GM18499 (cell line): ENCODE measurements at regions not wholly inside any gene's neighbourhood (a gene's known extent, or its start where the extent isn't known, plus 50 kb on each side); places are given as distances from the start of the nearest gene placed in this dataset.
"Not testable (repeated sequence)": the region's sequence is repeated elsewhere in the genome, so short reads cannot be mapped to it uniquely, and the experiment has no call there.

Experiments used
- ATAC-seq: cut with Tn5 transposase; IDR thresholded peaks from one replicate; pipeline ENCODE4 v1.9.1; 2021; ENCODE audit warnings: moderate number of reproducible peaks; ENCODE audit not compliant: insufficient read depth, unreplicated experiment

DNA sequence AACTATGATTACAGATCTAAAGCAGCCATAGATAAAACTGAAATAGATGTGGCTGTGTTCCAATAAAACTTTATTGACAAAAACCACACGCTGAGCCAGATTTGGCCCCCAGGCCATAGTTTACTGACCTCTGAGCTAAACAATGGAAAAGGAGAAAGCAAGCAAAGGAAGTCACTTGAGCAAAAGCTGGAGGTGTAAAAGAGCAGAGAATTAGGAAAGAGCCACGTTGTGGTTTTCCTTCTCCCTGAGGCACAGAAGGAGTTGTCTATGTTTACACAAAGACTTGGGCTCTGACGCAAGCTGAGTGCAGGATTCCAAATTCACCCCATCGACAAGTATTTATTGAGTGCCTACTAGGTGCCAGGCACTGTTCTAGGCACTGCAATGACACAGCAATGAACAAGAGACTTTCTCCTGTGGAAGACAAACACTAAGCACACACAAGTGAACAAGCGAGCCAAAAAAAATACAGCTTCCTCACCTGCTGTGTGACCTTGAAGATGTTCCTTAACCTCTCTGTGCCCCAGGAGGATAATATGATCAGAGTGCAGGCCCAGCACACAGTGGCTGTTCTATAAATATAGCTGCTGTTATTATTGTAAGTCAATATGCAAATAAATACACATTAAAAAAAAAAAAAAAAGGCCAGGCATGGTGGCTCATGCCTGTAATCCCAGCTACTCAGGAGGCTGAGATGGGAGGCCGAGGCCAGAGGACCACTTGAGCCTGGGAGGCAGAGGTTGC lies 75.4 kb upstream of the PTPN1 start:
- no peak for ATAC-seq

GRCh38 chr20:50435397-50436051 lies 74.7 kb upstream of the PTPN1 start:
- ATAC-seq = no peak

GRCh38 chr20:50436052-50436656 lies 74.0 kb upstream of the PTPN1 start:
- ATAC-seq = no peak

DNA sequence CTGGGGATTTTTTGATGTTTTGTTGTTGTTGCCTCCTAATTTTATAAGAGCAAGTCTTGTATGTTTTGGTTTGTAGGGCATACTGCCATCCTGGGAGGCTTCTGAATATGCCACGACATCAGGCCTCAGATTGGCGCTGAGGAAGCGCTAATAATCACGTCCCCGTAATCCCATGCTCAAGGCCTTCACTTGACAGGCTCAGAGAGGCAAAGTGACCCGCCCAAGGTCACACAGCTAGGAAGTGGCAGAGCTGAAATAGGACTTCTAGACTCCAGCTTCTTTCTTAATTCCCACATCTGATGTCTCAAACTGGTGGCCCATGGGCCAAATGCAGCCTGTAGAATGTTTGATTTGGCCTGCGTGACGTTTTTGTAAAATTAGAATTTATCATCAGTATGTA lies 73.5 kb upstream of the PTPN1 start:
- no peak for ATAC-seq

DNA sequence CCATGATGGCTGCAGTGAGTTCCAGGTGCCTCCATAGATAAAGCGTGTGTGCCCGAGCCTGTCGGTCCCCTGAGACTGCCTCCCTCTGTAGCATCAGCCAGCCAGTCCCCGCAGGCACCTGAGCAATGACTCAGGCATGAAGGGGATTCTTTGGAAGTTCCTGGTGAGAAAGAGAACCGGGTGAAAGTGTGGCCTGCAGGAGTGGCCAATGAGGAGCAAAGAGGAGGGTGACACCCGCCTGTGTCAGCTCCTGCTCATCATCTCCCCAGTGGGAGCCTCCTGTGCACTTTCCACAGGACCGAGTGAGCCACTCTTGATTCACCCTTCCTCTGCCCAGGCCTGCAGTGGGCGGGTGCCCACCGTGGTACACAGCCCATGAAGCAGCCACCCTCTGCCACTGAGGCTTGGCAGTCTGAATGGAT lies 71.2 kb upstream of the PTPN1 start:
- no peak for ATAC-seq

DNA sequence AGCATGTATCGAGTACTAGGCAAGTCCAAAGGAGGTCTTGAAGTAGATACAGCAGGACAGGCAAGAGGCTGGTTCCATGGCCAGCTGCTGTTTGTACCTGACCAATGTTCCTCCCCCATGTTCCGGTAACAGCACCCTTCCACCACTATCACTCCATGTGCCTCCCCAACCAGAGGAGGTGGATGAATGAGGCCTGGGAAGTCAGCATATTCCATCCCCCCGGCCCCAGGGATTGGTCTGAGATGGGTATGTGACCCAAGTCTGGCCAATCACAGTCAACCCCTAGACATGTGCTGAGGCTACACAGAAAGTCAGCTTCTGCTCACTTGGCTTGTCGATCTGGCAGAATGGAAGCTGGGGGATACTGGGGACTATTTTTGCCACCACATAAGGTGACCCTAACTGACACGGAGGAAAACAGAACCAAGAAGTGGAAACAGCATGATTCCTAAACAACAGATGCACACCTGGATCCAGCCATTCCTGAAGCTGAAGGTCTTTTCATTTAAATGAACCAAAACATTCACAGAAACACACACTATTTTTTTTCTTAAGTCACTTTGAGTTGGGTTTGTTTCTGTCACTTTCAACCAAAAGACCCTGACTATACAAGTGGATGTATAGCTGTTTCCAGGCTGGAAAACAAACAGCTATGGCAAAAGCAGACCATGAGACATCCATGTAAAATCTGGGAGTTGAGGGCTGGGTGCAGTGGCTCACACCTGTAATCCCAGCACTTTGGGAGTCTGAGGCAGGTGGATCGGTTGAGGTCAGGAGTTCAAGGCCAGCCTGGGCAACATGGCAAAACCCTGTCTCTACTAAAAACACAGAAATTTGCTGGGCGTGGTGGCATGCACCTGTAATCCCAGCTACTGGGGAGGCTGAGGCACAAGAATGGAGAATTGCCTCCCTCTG lies 70.4 kb upstream of the PTPN1 start:
- ATAC-seq = no peak

DNA sequence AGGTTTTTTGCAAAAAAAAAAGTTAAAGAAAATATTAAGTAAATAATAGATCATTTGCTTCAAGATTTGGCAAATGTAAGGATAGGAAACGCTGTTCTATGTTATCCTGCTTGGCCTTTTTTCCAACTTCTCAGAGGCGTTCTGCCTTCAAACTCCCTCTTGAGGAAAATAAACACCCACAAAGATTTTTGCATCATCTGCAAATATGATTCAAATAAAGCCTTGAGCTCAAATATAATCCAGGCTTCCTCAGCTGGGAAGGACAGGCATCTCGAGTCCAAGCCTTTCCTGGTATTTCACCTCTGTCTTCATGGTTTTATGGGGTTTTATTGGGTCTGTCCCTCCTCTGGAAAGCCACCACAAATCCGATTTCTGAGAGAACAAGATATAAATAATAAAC lies 67.7 kb upstream of the PTPN1 start:
- ATAC-seq = no peak

DNA sequence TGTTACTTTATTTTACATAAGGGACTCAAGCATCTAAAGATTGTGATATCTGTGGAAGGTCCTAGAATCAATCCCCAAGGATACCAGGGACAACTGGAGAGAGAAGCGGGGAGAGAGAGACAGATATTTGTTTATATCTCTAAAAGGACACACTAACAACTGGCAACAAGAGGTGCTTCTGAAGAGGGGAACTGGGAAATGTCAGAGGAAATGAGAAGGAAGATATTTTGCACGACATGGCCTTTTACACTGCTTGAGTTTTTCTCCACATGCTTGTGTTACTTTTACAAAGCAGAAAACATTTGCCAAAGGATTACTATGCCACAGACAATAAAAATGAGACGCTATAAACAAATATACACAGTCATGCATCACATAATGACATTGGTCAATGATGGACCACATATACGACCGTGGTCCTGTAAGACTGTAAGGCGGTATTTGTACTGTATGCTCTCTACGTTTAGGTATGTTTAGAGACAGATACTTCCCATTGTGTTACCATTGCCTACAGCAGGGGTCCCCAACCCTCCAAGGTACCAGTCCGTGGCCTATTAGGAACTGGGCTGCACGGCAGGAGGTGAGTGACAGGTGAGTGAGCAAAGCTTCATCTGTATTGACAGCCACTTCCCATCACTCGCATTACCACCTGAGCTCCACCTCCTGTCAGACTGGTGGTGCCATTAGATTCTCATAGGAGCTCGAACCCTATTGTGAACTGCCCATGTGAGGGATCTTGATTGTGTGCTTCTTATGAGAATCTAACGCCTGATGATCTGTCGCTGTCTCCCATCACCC lies 64.6 kb upstream of the PTPN1 start:
- ATAC-seq = no peak

- ATAC-seq = no peak
These were observed 63.7 kb upstream of the PTPN1 start for GRCh38 chr20:50446351-50447101.

DNA sequence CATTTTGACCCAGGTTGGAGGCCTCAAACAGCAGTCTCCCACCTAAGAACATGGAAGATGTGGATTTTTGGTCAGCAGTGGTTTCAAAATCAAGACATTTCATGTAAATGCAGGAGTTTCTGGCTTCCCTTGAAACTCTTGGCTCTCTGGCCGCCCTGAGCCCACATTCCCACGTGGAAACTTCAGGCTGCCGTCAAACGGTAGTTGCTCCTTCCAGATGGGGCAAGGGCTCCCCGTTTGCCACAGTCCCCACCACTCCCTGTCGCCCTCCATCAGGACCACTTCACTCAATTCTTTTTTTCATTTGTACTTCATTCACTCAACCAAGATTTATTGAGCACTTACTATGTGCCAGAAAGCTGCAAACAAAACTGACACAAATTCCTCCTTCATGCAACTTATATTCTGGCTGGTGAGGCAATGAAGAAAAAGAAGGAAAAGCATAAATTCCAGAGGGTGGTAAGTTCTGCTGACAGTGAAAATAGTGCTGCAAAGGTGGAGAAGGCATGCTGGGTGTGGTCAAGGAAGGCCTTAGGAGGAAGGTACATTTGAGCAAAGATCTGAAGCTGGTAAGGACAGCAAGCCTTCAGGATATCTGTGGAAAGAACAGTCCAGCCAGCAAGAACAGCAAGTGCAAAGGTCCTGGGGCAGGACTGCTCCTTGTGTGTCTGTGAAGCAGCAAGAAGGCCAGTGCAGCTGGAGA lies 62.9 kb upstream of the PTPN1 start:
- ATAC-seq = no peak

DNA sequence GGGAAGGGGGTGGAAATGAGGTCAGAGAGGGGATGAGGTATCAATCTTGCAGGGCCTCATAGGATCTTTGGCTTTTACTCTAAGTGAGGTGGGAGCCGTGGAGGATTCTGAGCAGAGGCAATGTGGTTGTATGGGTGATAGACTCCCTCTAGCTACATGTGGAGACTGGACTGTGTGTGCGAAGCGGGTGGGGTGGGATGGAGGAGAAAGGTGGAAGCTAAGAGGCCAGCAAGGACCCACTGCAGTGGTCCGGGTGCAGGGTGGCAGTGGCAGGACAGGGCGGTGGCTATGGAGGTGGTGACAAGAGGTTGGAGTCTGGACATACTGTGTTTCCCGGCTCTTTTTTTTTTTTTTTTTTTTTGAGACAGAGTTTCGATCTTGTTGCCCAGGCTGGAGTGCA lies 62.4 kb upstream of the PTPN1 start:
- ATAC-seq = no peak

- ATAC-seq = not testable (repeated sequence)
These were observed 61.4 kb upstream of the PTPN1 start for GRCh38 chr20:50448625-50449403.

DNA sequence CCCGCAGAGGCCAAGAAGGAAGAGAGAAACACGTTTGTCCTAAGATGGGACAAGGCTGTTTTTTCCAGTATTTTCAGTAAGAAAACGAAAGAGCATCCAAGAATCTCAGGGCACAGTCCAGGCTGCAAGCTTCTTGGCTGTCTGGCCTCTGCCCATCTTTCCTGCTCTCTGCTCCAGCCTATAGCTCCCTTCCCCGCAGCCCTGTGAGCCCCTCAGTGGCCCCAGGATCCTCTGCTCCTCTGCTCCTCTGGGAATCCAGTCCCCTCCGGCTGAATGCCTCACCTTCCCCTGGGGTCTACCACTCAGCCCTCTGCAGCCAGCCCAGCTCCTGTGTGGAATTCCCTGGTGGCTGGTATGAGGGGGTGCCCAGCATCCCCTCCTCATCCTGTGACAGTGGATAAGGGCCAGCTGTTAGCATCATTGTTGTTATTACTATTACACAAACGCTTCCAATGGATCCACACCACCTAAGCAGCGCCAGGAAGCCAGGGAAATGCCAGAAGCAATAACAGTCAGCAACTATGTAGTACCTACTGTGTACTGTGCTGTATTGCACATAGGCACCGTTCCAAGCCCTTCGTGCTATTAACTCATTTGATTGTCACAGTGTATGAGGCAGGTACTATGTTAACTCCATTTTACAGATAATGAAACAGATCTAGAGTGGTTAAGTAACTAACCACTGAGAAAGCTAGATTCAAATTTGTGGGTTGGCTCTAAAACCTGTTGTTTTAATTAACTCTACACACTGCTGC lies 60.3 kb upstream of the PTPN1 start:
- no peak for ATAC-seq

DNA sequence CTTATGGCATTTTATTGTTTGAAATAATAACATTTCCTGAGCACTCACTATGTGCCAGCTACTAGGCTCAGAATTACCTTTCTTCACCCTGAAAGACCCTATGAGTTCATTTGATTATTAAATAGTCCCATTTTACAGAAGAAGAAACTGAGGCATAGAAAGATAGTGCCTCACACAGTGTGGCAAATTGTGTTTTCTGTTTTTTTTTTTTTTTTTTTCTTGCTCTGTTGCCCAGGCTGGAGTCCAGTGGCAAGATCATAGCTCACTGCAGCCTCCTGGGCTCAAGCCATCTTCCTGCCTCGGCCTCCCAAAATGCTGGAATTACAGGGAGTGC lies 59.7 kb upstream of the PTPN1 start:
- ATAC-seq = no peak

DNA sequence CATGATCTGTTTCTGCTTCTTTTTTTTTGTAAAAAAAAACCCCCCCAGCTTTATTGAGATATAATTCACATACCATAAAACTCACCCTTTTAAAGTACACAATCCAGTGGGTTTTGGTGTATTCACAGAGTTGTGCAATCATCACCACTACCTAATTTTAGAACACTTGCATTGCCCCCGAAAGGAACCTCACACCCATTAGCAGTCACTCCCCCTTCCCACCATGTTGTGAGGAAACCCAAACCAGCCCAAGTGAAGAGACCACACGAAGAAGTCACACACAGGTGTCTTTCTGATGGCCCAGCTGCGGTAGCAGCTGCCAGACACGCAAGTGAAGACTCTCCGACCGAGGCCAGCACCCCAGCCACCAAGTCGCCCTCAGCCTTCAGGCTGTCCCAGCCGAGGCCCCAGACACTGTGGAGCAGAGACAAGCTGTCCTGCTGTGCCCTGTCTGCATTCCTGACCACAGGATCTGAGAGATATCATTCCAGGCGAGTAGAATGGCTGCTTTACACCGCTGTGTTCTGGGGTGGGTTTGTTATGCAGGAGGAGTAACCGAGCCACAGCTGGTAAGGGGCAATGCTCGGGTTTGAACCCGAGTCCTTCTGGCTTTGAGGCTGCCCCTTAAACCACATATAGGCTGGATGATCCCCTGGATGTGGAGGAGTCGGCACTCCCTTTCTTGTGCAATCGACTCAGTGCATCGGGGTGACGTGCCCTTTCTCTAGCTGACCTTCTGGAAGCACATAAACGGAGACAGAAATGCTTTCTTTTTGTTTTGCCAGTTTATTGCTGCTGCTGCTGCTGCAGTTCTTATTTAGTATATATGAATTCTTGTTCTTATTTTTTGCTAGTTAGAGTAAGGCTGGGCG lies 59.1 kb upstream of the PTPN1 start:
- ATAC-seq = peak; percentile 53

GRCh38 chr20:50451792-50452425 lies 58.3 kb upstream of the PTPN1 start:
- ATAC-seq = not testable (repeated sequence)
